ENCODE measurements at regions not wholly inside any gene's neighbourhood (a gene's known extent, or its start where the extent isn't known, plus 50 kb on each side); places are given as distances from the start of the nearest gene placed in this dataset.

GRCh38 chr12:45509621-45510020 lies 219.9 kb upstream of the ARID2 start:
- FAIRE-seq, result no peak
- no peak overlapping the region for H2AFZ ChIP-seq (ENCODE audit: low read depth, low read length)
- 17% methylated on average over 1 of the region's 1 CpG for WGBS (ENCODE audit: insufficient coverage, low coverage, missing lambda C conversion rate)
- TF ChIP-seq ZNF165 (CRISPR knock-in tag; IDR thresholded peaks at IDR 0.05; ENCODE audit: borderline replicate concordance) (no peak), ZBTB2 (IDR thresholded peaks at IDR 0.05) (no peak), STAT5B (CRISPR knock-in tag; IDR thresholded peaks at IDR 0.05) (no peak), PHF21A (IDR thresholded peaks at IDR 0.05; ENCODE audit: borderline replicate concordance, low read depth) (no peak), PHTF2 (CRISPR knock-in tag; IDR thresholded peaks at IDR 0.05) (no peak), E2F6 (IDR thresholded peaks at IDR 0.05; ENCODE audit: borderline replicate concordance in 1 of 2, extremely low read depth in 1 of 2, insufficient read depth in 1 of 2, insufficient read length in 1 of 2, low read depth in 1 of 2, low read length in 1 of 2, poor library complexity in 1 of 2, severe bottlenecking in 1 of 2) (no peak), ZNF134 (CRISPR knock-in tag; conservative IDR thresholded peaks at IDR 0.05) (no peak), HNRNPK (IDR thresholded peaks at IDR 0.05; ENCODE audit: low read depth, low read length, poor library complexity, severe bottlenecking) (no peak), VEZF1 (CRISPR knock-in tag; IDR thresholded peaks at IDR 0.05) (no peak), ZNF408 (CRISPR knock-in tag; IDR thresholded peaks at IDR 0.05; ENCODE audit: low read depth) (no peak), PML (IDR thresholded peaks at IDR 0.05; ENCODE audit: low read length) (no peak), NR2C1 (IDR thresholded peaks at IDR 0.05) (no peak), NR2C1 (tag; IDR thresholded peaks at IDR 0.05) (no peak)
- in situ Hi-C loops (cut with MboI), result no loop called here
- BruUV-seq (replicated peaks), result no TSS peak
- no peaks in the 10 kb centered on the region for H3K27me3 ChIP-seq (ENCODE audit: control insufficient read depth in 2 of 2, insufficient read depth in 2 of 2, low read length in 2 of 2)
- ATAC-seq, result no peak
- no peak overlapping the region for H3K4me3 ChIP-seq
- no peak overlapping the region for H3K4me2 ChIP-seq (ENCODE audit: insufficient read depth, low read length)
- H4K20me1 ChIP-seq (replicated peaks; ENCODE audit: control insufficient read depth, insufficient read depth, low read length), result no peaks in the 10 kb centered on the region
- ChIA-PET CTCF (ENCODE audit: low intra/inter-chr PET ratio) (no interaction called here), POLR2A (no interaction called here)
- H3K9me3 ChIP-seq (replicated peaks; ENCODE audit: control insufficient read depth, insufficient read depth, low read depth, low read length), result no peaks in the 10 kb centered on the region
- H3K4me1 ChIP-seq (replicated peaks in 1 of 2; ENCODE audit: control insufficient read depth in 2 of 2, insufficient read depth in 2 of 2, low read length in 2 of 2), result no peaks in the 10 kb centered on the region
- intact Hi-C loops (cut with micrococcal nuclease), result no loop called here
- H3K27ac ChIP-seq (ENCODE audit: extremely low read depth, low read depth, low read length), result no peak overlapping the region
- no peaks in the 10 kb centered on the region for H3K79me2 ChIP-seq (ENCODE audit: control insufficient read depth, insufficient read depth, low read length)
- DNase-seq (ENCODE audit: extremely low read depth in 1 of 4, low spot score in 3 of 4), result no peak
- H3K36me3 ChIP-seq (ENCODE audit: control insufficient read depth, insufficient read depth, low read length), result no peaks in the 10 kb centered on the region
- no peak overlapping the region for H3K9ac ChIP-seq (ENCODE audit: insufficient read depth in 1 of 2, low read depth in 2 of 2, low read length in 2 of 2)
- no peaks in the 10 kb centered on the region for H3K9me1 ChIP-seq (ENCODE audit: control insufficient read depth, insufficient read depth, low read length)

Measured in K562 (cell line).